ENCODE measurements at regions not wholly inside any gene's neighbourhood (a gene's known extent, or its start where the extent isn't known, plus 50 kb on each side); places are given as distances from the start of the nearest gene placed in this dataset.

DNA sequence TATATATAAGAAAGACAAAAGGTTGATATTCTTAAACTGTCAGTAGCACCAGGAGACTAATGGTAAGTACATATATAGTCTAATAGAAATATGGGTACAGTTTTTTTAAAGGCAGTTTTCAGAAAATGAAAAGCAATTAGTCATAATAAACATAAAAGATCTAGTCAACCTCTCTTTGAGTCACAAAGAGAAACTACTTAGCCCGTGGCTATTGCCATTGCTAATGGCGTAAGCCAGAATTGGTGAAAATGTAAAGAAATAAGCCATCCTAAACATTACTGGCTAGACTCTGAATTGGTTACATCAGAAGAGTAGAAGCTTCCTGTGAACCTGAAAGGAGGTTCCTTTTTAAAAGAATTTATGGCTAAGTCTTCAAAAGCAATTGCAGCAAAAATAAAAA is 668.7 kb upstream of the CPEB2 start:
- TF ChIP-seq, protein P1, sequence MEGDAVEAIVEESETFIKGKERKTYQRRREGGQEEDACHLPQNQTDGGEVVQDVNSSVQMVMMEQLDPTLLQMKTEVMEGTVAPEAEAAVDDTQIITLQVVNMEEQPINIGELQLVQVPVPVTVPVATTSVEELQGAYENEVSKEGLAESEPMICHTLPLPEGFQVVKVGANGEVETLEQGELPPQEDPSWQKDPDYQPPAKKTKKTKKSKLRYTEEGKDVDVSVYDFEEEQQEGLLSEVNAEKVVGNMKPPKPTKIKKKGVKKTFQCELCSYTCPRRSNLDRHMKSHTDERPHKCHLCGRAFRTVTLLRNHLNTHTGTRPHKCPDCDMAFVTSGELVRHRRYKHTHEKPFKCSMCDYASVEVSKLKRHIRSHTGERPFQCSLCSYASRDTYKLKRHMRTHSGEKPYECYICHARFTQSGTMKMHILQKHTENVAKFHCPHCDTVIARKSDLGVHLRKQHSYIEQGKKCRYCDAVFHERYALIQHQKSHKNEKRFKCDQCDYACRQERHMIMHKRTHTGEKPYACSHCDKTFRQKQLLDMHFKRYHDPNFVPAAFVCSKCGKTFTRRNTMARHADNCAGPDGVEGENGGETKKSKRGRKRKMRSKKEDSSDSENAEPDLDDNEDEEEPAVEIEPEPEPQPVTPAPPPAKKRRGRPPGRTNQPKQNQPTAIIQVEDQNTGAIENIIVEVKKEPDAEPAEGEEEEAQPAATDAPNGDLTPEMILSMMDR (IDR thresholded peaks at IDR 0.05), result no peak
- TF ChIP-seq POLR2A (IDR thresholded peaks at IDR 0.05), result no peak
